Right hindlimb (tissue), 1 donor: ENCODE measurements at regions not wholly inside any gene's neighbourhood (a gene's known extent, or its start where the extent isn't known, plus 50 kb on each side); places are given as distances from the start of the nearest gene placed in this dataset.
"Not testable (repeated sequence)": the region's sequence is repeated elsewhere in the genome, so short reads cannot be mapped to it uniquely, and the experiment has no call there.

Experiments used
- DNase-seq: peaks from one replicate; pipeline ENCODE4 v3.0.0-alpha.2; 2018

DNA sequence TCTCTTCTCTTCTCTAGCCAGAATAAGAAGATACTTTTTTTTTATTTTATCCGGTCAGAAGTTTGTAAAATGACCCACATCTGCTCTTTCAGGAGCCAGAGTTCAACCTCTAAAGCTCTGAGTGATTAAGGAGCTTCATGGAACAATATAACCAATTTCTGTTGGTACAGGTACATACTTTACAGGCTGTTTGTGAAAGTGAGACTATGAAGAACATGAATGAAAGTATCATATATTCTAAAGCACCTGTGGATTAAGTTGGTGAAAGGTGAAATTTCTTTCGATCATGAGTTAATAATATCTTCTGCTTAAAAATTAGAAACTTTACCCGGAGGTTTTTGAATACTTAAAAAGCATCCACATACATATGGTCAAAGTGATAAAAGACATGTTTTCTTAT, 65.2 kb downstream of the DMRT2 start:
- no peak for DNase-seq

- no peak for DNase-seq
These were observed 67.3 kb downstream of the DMRT2 start for GRCh38 chr9:1117439-1117838.

DNA sequence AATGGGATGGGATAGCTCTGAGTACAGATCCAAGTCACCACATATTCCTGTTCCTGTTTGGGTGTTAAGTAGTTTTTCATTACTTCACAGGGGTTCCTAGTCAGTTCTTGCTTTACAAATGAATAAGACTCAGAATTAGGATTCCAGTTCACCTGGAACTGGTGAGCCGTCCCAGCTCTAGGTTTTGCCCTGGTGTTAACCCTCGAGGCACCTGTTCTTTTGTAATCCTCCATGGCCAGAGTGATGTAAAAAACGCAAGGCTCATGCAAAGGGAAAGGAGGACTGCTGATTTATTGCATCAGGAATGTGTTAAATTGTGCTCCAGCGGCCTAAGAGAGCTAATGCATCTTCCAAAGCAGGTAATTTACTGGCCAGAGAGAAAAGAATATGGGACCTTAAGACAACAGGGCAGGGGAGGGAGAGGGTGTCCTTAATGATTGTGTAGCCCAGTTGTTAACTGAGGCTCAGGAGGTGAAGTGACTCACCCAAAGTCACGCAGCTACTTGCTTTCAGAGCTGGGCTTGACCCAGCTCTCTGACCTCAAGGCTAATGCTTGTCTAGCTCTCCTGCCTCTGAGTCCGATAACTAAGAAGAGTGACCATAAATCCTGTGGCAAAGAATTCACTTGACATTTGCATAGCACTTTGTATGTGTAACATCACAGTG, 70.5 kb downstream of the DMRT2 start:
- no peak for DNase-seq

GRCh38 chr9:1125741-1126140, 75.6 kb downstream of the DMRT2 start:
- no peak for DNase-seq

GRCh38 chr9:1128046-1128445, 77.9 kb downstream of the DMRT2 start:
- DNase-seq = no peak

DNA sequence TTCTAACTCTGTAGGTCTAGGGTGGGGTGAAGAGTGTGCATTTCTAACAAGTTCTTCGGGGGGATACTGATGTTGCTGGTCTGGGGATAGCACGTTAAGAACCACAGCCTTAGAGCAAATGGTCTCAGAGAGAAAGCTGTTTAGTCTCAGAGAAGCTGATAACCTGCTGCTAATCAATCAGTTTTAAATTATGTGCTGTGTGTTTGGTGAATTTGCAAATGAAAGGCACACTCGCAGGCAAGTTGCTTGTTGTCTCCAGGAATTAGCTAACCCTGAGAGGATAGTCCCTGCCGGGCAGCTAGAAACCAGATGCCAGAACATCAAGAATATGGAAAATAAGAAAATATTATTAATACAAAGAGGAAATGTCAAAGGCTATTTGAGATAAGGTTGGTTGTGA, 79.2 kb downstream of the DMRT2 start:
- no peak for DNase-seq

DNA sequence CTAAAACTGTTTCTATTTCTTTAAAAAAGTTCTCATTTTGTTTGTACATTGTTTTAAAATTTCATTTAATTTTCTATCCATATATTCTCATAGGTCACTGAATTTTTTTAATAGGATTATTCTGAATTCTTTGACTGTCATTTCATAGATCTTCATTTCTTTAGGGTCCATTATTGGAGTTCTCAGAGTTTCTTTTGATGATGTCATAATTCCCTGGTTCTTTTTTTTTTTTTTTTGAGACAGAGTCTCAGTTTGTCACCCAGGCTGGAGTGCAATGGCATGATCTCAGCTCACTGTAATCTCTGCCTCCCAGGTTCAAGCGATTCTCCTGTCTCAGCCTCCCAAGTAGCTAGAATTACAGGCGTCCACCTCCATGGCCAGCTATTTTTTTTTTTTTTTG, 89.9 kb downstream of the DMRT2 start:
- DNase-seq = no peak

GRCh38 chr9:1151691-1152090, 101.5 kb downstream of the DMRT2 start:
- DNase-seq = no peak

GRCh38 chr9:1152171-1152570, 102.0 kb downstream of the DMRT2 start:
- no peak for DNase-seq

DNA sequence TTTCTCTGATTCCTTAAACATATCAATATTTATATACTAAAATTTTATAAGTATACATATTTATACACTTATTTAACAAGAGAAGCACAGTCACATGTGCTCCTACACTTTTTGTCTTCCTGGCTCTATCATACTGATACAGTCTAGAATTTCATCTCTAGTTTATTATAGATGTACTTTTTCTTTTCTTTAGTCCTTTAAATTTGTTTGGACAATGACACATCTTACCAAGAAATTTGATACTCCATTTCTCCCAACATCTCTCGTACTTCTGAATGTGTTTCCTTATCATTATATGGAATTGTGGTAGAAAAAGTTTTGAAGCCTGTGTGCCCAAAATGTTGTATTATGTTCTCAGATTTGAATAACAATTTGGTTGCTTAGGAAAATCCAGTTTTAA, 104.6 kb downstream of the DMRT2 start:
- no peak for DNase-seq

- DNase-seq = no peak
These were observed 105.4 kb downstream of the DMRT2 start for GRCh38 chr9:1155602-1156001.

DNA sequence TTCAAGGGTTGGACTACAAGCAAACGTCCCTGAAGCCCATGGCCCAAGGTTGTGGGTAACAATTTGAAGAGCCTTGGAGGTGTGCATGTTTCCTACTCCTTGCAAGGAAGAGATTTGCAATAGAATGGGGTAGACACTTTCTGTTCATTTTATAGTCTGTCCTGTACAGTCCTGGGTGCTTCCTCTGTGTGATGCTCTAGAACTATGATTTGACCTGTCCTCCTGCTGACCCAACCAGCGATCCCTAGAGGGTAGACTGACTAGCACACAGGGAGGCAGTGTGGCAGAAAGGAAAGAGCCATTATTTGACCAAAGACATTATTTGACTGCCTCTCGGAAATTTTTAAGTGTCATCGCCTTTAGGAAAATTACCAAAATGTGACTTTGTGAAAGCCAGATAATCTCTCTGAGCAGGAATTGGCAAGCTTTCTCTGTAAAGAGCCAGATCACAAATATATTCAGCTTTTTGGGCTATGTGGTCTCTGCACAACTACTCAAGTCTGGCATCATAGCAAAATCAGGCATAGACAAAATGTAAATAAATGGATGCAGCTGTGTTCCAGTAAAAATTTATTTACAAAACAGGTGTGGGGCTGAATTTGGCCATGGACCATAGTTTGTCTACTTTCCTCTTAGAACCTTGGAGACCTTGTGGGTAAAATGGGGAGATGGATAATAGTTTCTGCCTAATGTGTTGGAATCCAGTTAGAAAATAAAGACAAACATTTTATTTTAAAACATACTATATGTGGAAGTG, 106.8 kb downstream of the DMRT2 start:
- no peak for DNase-seq

- no peak for DNase-seq
These were observed 107.7 kb downstream of the DMRT2 start for GRCh38 chr9:1157836-1158235.

- no peak for DNase-seq
These were observed 120.8 kb downstream of the DMRT2 start for GRCh38 chr9:1170918-1171317.

DNA sequence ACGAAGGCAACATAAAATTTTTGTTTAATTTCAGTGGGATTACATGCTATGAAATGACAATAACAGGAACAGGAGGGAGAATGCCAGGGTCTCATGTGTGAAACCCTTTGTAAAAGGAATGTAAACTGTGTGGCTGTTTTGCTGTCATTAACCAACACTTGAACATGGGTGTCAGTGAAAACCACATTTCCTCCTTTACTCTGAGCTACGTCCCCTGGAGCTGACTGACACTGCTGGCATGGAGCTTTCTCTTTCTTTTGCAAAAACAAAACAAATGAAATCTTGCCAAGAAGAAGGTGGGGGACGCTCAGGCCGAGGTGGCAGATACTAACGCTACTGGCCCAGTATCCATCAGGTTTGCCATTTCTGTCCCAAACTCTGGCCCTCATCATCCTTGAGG, 121.4 kb downstream of the DMRT2 start:
- DNase-seq = no peak

DNA sequence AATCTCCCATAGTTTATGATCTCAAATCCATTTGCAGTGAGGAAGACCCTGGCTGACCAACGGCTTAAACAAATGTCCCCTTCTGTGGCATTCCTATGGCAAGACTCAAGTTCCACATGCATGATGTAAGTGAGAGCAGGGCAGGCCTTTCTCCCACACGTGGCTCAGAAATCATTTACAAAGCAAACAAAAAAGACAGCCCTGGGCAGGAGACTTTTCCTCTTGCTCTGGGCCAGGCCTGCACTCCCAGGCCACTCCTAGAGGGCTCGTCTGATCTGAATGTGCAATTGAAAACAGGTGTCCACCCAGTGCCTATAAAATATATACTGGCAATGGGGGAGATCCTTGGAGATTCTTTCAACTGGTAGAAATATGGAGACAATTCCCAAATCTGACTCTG, 123.1 kb downstream of the DMRT2 start:
- no peak for DNase-seq

GRCh38 chr9:1173993-1174392, 123.8 kb downstream of the DMRT2 start:
- DNase-seq = no peak

DNA sequence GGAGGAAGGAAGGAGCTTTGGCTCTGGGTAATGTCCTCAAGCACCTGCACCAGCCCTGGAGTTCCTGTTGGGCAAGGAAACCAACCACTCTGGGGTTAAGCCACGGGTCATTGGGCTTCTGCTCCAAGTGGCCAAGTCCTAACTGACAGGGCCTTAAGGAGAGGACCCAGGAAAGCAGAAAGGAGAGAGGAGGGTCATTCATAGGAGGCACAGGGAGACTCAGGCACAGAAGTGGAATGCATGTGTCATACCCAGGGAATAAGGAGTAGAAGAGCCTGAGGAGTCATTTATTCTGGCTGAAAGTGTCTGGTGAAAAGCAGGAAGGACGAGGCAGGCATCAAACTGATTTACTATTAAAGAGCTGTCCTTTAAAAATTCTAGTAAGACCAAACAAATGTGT, 129.2 kb downstream of the DMRT2 start:
- no peak for DNase-seq

DNA sequence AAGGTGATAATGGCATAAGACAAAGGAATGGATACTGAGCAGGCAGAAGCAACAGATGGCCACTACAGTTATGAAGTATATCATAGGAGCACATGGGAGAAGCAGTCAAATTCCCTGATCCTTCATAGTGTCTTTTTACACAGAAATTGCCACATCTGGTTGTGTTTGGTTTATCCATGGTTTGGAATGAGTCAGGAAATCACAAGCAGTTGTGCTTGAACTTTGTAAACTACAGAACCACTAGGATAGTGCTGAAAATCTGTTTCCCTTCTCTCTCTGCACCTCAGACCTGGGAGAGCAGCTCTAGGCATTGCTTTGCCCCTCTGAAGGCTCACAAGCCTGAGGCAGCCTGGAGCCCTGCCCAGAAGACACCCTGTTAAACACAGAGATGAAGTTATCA, 134.0 kb downstream of the DMRT2 start:
- DNase-seq = no peak

GRCh38 chr9:1187137-1187536, 137.0 kb downstream of the DMRT2 start:
- DNase-seq = not testable (repeated sequence)

DNA sequence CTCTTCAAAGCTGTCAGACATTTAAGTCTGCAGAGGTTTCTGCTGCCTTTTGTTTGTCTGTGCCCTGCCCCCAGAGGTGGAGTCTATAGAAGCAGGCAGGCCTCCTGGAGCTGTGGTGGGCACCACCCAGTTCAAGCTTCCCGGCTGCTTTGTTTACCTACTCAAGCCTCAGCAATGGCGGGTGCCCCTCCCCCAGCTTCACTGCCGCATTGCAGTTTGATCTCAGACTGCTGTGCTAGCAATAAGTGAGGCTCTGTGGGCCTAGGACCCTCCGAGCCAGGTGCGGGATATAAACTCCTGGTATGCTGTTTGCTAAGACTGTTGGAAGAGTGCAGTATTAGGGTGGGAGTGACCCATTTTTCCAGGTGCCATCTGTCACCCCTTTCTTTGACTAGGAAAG, 145.5 kb downstream of the DMRT2 start:
- not testable (repeated sequence) for DNase-seq

- DNase-seq = no peak
These were observed 147.9 kb downstream of the DMRT2 start for GRCh38 chr9:1198085-1198484.

- no peak for DNase-seq
These were observed 150.7 kb downstream of the DMRT2 start for GRCh38 chr9:1200847-1201251.

DNA sequence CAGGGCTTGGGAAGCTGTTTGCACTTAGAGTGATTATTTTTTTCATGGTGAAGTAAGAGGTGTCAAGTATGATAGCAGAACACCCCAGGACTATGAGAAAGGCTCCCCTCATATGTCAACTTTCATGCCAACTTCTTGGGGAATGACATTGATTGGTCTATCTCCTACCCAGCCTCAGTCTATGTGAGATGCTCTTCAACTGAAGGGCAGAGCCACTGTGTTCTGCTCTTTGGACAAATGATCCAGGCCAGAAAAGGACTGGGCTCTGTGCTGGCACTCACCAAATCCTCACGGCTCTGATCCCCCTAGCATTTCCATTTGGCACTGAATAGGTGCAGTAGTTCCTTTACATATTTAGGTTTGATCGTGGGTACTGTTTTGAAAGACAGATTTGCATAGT, 151.1 kb downstream of the DMRT2 start:
- no peak for DNase-seq

DNA sequence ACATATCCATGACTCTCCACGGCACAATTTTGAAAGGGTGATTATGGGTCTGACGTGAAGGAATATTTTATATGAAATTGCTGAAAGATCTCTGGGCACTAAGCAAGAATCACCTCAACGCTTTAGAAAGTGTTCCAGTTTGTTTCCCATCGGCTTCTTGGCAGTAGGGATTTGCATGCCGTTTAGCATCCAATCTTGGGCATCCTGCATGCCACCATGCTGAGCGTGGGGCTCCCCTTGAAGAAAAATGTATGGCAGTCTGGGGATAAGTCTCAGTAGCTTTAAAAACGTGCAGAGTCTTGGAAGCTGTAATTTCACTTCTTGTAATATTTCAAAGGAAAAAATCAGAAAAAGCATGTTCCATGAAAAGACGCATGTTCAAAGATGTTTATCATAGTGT, 151.7 kb downstream of the DMRT2 start:
- no peak for DNase-seq
